RKO (cell line): ENCODE measurements at regions not wholly inside any gene's neighbourhood (a gene's known extent, or its start where the extent isn't known, plus 50 kb on each side); places are given as distances from the start of the nearest gene placed in this dataset.
"Not testable (repeated sequence)": the region's sequence is repeated elsewhere in the genome, so short reads cannot be mapped to it uniquely, and the experiment has no call there.

Source experiments
- DNase-seq: peaks from one replicate; pipeline ENCODE4 v3.0.0-alpha.2; 2016; ENCODE audit warnings: low spot score

- DNase-seq, result no peak
Observed at GRCh38 chr19:29154163-29154562, 58.8 kb downstream of the UQCRFS1 start.

- DNase-seq, result no peak
Observed at GRCh38 chr19:29145756-29146155, 67.2 kb downstream of the UQCRFS1 start.

GRCh38 chr19:29143183-29143582, 69.8 kb downstream of the UQCRFS1 start:
- DNase-seq, result no peak

GRCh38 chr19:29139227-29139626, 73.7 kb downstream of the UQCRFS1 start:
- DNase-seq, result no peak

GRCh38 chr19:29138206-29138605, 74.7 kb downstream of the UQCRFS1 start:
- not testable (repeated sequence) for DNase-seq

- DNase-seq, result no peak
Observed at GRCh38 chr19:29131456-29131855, 81.5 kb downstream of the UQCRFS1 start.

GRCh38 chr19:29129148-29129547, 83.8 kb downstream of the UQCRFS1 start:
- no peak for DNase-seq

- no peak for DNase-seq
Observed at GRCh38 chr19:29128203-29128602, 84.7 kb downstream of the UQCRFS1 start.

- DNase-seq, result no peak
Observed at GRCh38 chr19:29122185-29122584, 90.8 kb downstream of the UQCRFS1 start.

- DNase-seq, result no peak
Observed at GRCh38 chr19:29121684-29122083, 91.3 kb downstream of the UQCRFS1 start.

- no peak for DNase-seq
Observed at GRCh38 chr19:29120466-29120865, 92.5 kb downstream of the UQCRFS1 start.

GRCh38 chr19:29119590-29119989, 93.4 kb downstream of the UQCRFS1 start:
- peak; percentile 7 for DNase-seq

- no peak for DNase-seq
Observed at GRCh38 chr19:29118389-29118788, 94.6 kb downstream of the UQCRFS1 start.

GRCh38 chr19:29117926-29118325, 95.0 kb downstream of the UQCRFS1 start:
- DNase-seq, result no peak

- DNase-seq, result no peak
Observed at GRCh38 chr19:29115181-29115580, 97.8 kb downstream of the UQCRFS1 start.

- DNase-seq, result no peak
Observed at GRCh38 chr19:29113838-29114237, 99.1 kb downstream of the UQCRFS1 start.

GRCh38 chr19:29111576-29111975, 101.4 kb downstream of the UQCRFS1 start:
- DNase-seq, result no peak

- no peak for DNase-seq
Observed at GRCh38 chr19:29107831-29108230, 105.1 kb downstream of the UQCRFS1 start.

- DNase-seq, result no peak
Observed at GRCh38 chr19:29106346-29106885, 106.5 kb downstream of the UQCRFS1 start.

GRCh38 chr19:29105629-29106292, 107.2 kb downstream of the UQCRFS1 start:
- DNase-seq, result no peak

GRCh38 chr19:29104605-29105241, 108.2 kb downstream of the UQCRFS1 start:
- DNase-seq, result no peak

GRCh38 chr19:29098863-29099481, 114.0 kb downstream of the UQCRFS1 start:
- peak; percentile 47 for DNase-seq

GRCh38 chr19:29098091-29098490, 114.9 kb downstream of the UQCRFS1 start:
- no peak for DNase-seq
